Heart left ventricle (tissue), 16 donors: ENCODE measurements at regions not wholly inside any gene's neighbourhood (a gene's known extent, or its start where the extent isn't known, plus 50 kb on each side); places are given as distances from the start of the nearest gene placed in this dataset.

Experiments
- ATAC-seq, 4 donors: fragments of 200-7000 bp; cut with Tn5 transposase; one replicate each; pipeline ENCODE4 v1.9.1; 2020 to 2022; ENCODE audit warnings: moderate library complexity in 4 of 4, mild to moderate bottlenecking in 3 of 4, moderate number of reproducible peaks in 1 of 4
- DNase-seq, 5 donors: peaks; one replicate each; pipeline ENCODE4 v3.0.0-alpha.2; 2020
- H3K27ac ChIP-seq, 12 donors: fragments of 200-600 bp; sonication (generic) in 4 of 12; one replicate each; pipeline versions ENCODE4 v1.5.0 to v1.8.0; 2016 to 2022; ENCODE audit warnings: mild to moderate bottlenecking in 2 of 12
- H3K27me3 ChIP-seq, 9 donors: fragments of 200-600 bp; sonication (generic) in 2 of 9; one replicate each; pipeline versions ENCODE4 v1.5.1 to v1.8.0; 2016 to 2022; ENCODE audit warnings: mild to moderate bottlenecking in 3 of 9
- H3K36me3 ChIP-seq, 9 donors: fragments of 200-600 bp; sonication (generic) in 2 of 9; one replicate each; pipeline versions ENCODE4 v1.5.0 to v1.8.0; 2018 to 2022; ENCODE audit warnings: mild to moderate bottlenecking in 2 of 9
- H3K4me1 ChIP-seq, 12 donors: fragments of 200-600 bp; sonication (generic) in 4 of 12; one replicate each; pipeline versions ENCODE4 v1.5.0 to v1.8.0; 2016 to 2022; ENCODE audit warnings: mild to moderate bottlenecking in 3 of 12
- H3K4me3 ChIP-seq, 12 donors: fragments of 200-600 bp; sonication (generic) in 4 of 12; one replicate each; pipeline versions ENCODE4 v1.5.0 to v1.8.0; 2017 to 2022; ENCODE audit warnings: mild to moderate bottlenecking in 9 of 12, moderate library complexity in 4 of 12
- H3K9me3 ChIP-seq, 12 donors: fragments of 200-600 bp; sonication (generic) in 4 of 12; one replicate each; pipeline versions ENCODE4 v1.5.0 to v1.8.0; 2016 to 2022; ENCODE audit warnings: mild to moderate bottlenecking in 1 of 12
- CTCF ChIP-seq, 12 donors: fragments of 200-600 bp; sonication (generic) in 4 of 12; IDR thresholded peaks; one replicate each; pipeline versions ENCODE4 v1.5.0 to v1.8.0; 2018 to 2022; ENCODE audit warnings: antibody characterized with exemption in 12 of 12, mild to moderate bottlenecking in 5 of 12
- POLR2A ChIP-seq, 2 donors: fragments of 450-650 bp; IDR thresholded peaks; one replicate each; pipeline ENCODE4 v1.6.1; 2017; ENCODE audit warnings: antibody characterized with exemption in 2 of 2, mild to moderate bottlenecking in 2 of 2, moderate library complexity in 2 of 2
- WGBS, 4 donors: extraction: QIAGEN DNeasy Blood & Tissue Kit in 2 of 4; methylation state at CpG; one replicate each; pipeline versions ENCODE4 v1.1.5 to v1.1.7; 2013 to 2018; 5-methylcytosine and 5-hydroxymethylcytosine counted together
- intact Hi-C, 10 donors: fragments of 100-400 bp; cut with DNase I; formaldehyde crosslinking; loops; one replicate each; pipeline versions ENCODE4 v1.11.1 to v1.14.2; 2022
- donor health status: ischemic (EF 13 %, LVEDD 7.1; RV severe dilation, severe dysfunction).
- donor health status: healthy with polysubstance abuse.
- donor health status: DM: no; HTN: yes; CAD: no.
- donor health status: DM: no; HTN: no; CAD: no.
- donor health status: ischemic (EF 25% LVEDD 6.9; RV normal size, moderate dysfunction).
- donor health status: ischemic (EF 25% LVEDD 5.7; RV mildly dilated, moderate dysfunction).
- donor health status: healthy.
- donor health status: DM: yes; HTN: yes; CAD: no.
- donor health status: ischemic (EF 35%, LVEDD 5.7; RV mildly dilated, moderate dysfunction).
- donor health status: nonischemic (EF 11% LVEDD 7.7; RV severe dilation, severe dysfunction).
- donor health status: DM: yes; HTN: yes; CAD: no.
- donor health status: PGD.
- donor health status: ischemic (EF 29% LVEDD 5.4; RV normal size, mild dysfunction).
- donor health status: nonischemic (EF 23%, LVEDD 6.1; RV moderate dilation, normal function).

- Histone ChIP-seq H3K4me1 (peaks cover 0 to 19% (median 0%) of the 10 kb centered on the region in 12 donors), H3K36me3 (no peaks in the 10 kb centered on the region), H3K27me3 (no peaks in the 10 kb centered on the region), H3K4me3 (no peak overlapping the region), H3K27ac (peak overlapping the region in 1 of 12 donors; percentile 30), H3K9me3 (no peaks in the 10 kb centered on the region)
- WGBS, 4 donors = 78 to 86% (median 82%) methylated on average over 8 of the region's 8 CpGs
- intact Hi-C loops = no loop called here
- ATAC-seq (no peak), DNase-seq (no peak)
- TF ChIP-seq POLR2A (IDR thresholded peaks at IDR 0.05) = no peak
- TF ChIP-seq CTCF (IDR thresholded peaks at IDR 0.05) = no peak
These were observed 112.8 kb upstream of the JARID2 start for GRCh38 chr6:15132854-15133670.

- Histone ChIP-seq H3K4me3 (no peak overlapping the region), H3K36me3 (no peaks in the 10 kb centered on the region), H3K4me1 (peaks cover 0 to 10% (median 0%) of the 10 kb centered on the region in 12 donors), H3K27me3 (no peaks in the 10 kb centered on the region), H3K27ac (no peak overlapping the region), H3K9me3 (no peaks in the 10 kb centered on the region)
- DNase-seq (no peak), ATAC-seq (no peak)
- intact Hi-C loops = no loop called here
- 93 to 100% (median 96%) methylated on average over 1 of the region's 1 CpG for WGBS, 4 donors
- no peak for TF ChIP-seq POLR2A (IDR thresholded peaks at IDR 0.05)
- TF ChIP-seq CTCF (IDR thresholded peaks at IDR 0.05) = no peak
These were observed 108.8 kb upstream of the JARID2 start for GRCh38 chr6:15137086-15137485.

GRCh38 chr6:15143086-15143485 is 102.8 kb upstream of the JARID2 start:
- H3K4me3 ChIP-seq = no peak overlapping the region
- 57 to 68% (median 60%) methylated on average over 3 of the region's 3 CpGs for WGBS, 4 donors
- no peak for TF ChIP-seq POLR2A (IDR thresholded peaks at IDR 0.05)
- TF ChIP-seq CTCF (IDR thresholded peaks at IDR 0.05) = no peak
- no peaks in the 10 kb centered on the region for H3K27me3 ChIP-seq
- H3K36me3 ChIP-seq = no peaks in the 10 kb centered on the region
- no peak for DNase-seq
- no peak for ATAC-seq
- intact Hi-C loops = no loop called here
- H3K9me3 ChIP-seq = no peaks in the 10 kb centered on the region
- H3K27ac ChIP-seq = no peak overlapping the region
- no peaks in the 10 kb centered on the region for H3K4me1 ChIP-seq

- no peak overlapping the region for H3K27ac ChIP-seq
- H3K9me3 ChIP-seq = no peaks in the 10 kb centered on the region
- no peak overlapping the region for H3K4me3 ChIP-seq
- intact Hi-C loops = no loop called here
- DNase-seq (no peak), ATAC-seq (no peak)
- TF ChIP-seq CTCF (IDR thresholded peaks at IDR 0.05) (no peak), POLR2A (IDR thresholded peaks at IDR 0.05) (no peak)
- no peaks in the 10 kb centered on the region for H3K36me3 ChIP-seq
- 84 to 92% (median 88%) methylated on average over 3 of the region's 3 CpGs for WGBS, 4 donors
- H3K4me1 ChIP-seq = no peaks in the 10 kb centered on the region
- H3K27me3 ChIP-seq = no peaks in the 10 kb centered on the region
These were observed 102.3 kb upstream of the JARID2 start for GRCh38 chr6:15143540-15143939.
